ENCODE measurements at regions not wholly inside any gene's neighbourhood (a gene's known extent, or its start where the extent isn't known, plus 50 kb on each side); places are given as distances from the start of the nearest gene placed in this dataset.

- DNase-seq: no peak
Observed at GRCh38 chr16:54548281-54548680, 261.7 kb upstream of the IRX3 start.

GRCh38 chr16:54547052-54547451, 260.5 kb upstream of the IRX3 start:
- no peak for DNase-seq

- no peak for DNase-seq
Observed at GRCh38 chr16:54546521-54546920, 259.9 kb upstream of the IRX3 start.

GRCh38 chr16:54545854-54546511, 259.4 kb upstream of the IRX3 start:
- no peak for DNase-seq

GRCh38 chr16:54544553-54545180, 258.1 kb upstream of the IRX3 start:
- DNase-seq: no peak

GRCh38 chr16:54542805-54543505, 256.4 kb upstream of the IRX3 start:
- DNase-seq: peak; percentile 17

- no peak for DNase-seq
Observed at GRCh38 chr16:54540525-54541180, 254.1 kb upstream of the IRX3 start.

GRCh38 chr16:54538276-54538675, 251.7 kb upstream of the IRX3 start:
- DNase-seq: peak; percentile 16

- no peak for DNase-seq
Observed at GRCh38 chr16:54533856-54534490, 247.4 kb upstream of the IRX3 start.

GRCh38 chr16:54526916-54527315, 240.3 kb upstream of the IRX3 start:
- DNase-seq: no peak

- no peak for DNase-seq
Observed at GRCh38 chr16:54526087-54526486, 239.5 kb upstream of the IRX3 start.

GRCh38 chr16:54525104-54525503, 238.5 kb upstream of the IRX3 start:
- DNase-seq: no peak

GRCh38 chr16:54522584-54522983, 236.0 kb upstream of the IRX3 start:
- no peak for DNase-seq

GRCh38 chr16:54521327-54521726, 234.7 kb upstream of the IRX3 start:
- DNase-seq: no peak

- no peak for DNase-seq
Observed at GRCh38 chr16:54519161-54519695, 232.6 kb upstream of the IRX3 start.

GRCh38 chr16:54517181-54517580, 230.6 kb upstream of the IRX3 start:
- no peak for DNase-seq

- no peak for DNase-seq
Observed at GRCh38 chr16:54512467-54512995, 225.9 kb upstream of the IRX3 start.

GRCh38 chr16:54511222-54511731, 224.7 kb upstream of the IRX3 start:
- DNase-seq: no peak

- no peak for DNase-seq
Observed at GRCh38 chr16:54510685-54511221, 224.2 kb upstream of the IRX3 start.

- DNase-seq: no peak
Observed at GRCh38 chr16:54509456-54509855, 222.9 kb upstream of the IRX3 start.

- DNase-seq: no peak
Observed at GRCh38 chr16:54508351-54508750, 221.8 kb upstream of the IRX3 start.

Data from NCI-H1436 (cell line).